GM12864 (cell line): ENCODE measurements at regions not wholly inside any gene's neighbourhood (a gene's known extent, or its start where the extent isn't known, plus 50 kb on each side); places are given as distances from the start of the nearest gene placed in this dataset.
"Not testable (repeated sequence)": the region's sequence is repeated elsewhere in the genome, so short reads cannot be mapped to it uniquely, and the experiment has no call there.

Experiments
- DNase-seq: peaks from one replicate; pipeline ENCODE4 v3.0.0-alpha.2; 2011; ENCODE audit warnings: low read depth
- H3K4me3 ChIP-seq: 2 replicates; pipeline ENCODE4 v1.5.1; 2011; ENCODE audit warnings: mild to moderate bottlenecking, low read depth, low read length, control low read depth
- TF ChIP-seq, protein P1 (sequence below): IDR thresholded peaks from 2 replicates; pipeline ENCODE4 v1.5.1; 2011; ENCODE audit warnings: low read depth, mild to moderate bottlenecking, moderate library complexity, low read length, control low read depth, inconsistent platforms; ENCODE audit errors: missing control alignments

DNA sequence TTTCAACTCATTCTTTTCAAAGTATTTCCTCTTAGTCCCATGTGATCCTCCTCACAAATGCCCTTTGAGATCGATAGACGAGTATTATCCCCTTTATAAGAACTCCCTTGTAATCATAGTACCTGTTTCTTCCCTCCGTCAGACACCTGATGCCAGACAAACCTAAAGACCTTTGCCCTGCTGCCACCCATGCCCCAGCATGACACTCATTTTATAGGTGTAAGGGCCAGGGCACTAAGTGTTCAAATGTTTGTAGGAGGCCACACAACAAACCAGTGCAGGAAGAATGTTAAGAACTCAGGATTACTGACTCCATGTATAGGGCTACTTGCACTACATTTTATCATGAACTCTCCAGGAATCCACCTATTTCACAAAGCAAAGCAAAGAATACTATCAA is 115.6 kb upstream of the DIAPH2 start:
- DNase-seq = no peak
- TF ChIP-seq, protein P1, sequence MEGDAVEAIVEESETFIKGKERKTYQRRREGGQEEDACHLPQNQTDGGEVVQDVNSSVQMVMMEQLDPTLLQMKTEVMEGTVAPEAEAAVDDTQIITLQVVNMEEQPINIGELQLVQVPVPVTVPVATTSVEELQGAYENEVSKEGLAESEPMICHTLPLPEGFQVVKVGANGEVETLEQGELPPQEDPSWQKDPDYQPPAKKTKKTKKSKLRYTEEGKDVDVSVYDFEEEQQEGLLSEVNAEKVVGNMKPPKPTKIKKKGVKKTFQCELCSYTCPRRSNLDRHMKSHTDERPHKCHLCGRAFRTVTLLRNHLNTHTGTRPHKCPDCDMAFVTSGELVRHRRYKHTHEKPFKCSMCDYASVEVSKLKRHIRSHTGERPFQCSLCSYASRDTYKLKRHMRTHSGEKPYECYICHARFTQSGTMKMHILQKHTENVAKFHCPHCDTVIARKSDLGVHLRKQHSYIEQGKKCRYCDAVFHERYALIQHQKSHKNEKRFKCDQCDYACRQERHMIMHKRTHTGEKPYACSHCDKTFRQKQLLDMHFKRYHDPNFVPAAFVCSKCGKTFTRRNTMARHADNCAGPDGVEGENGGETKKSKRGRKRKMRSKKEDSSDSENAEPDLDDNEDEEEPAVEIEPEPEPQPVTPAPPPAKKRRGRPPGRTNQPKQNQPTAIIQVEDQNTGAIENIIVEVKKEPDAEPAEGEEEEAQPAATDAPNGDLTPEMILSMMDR = no peak
- no peak overlapping the region for H3K4me3 ChIP-seq

- no peak for DNase-seq
- TF ChIP-seq, protein P1 = no peak
- no peak overlapping the region for H3K4me3 ChIP-seq
Measured at GRCh38 chrX:96575011-96575410, 109.6 kb upstream of the DIAPH2 start.

DNA sequence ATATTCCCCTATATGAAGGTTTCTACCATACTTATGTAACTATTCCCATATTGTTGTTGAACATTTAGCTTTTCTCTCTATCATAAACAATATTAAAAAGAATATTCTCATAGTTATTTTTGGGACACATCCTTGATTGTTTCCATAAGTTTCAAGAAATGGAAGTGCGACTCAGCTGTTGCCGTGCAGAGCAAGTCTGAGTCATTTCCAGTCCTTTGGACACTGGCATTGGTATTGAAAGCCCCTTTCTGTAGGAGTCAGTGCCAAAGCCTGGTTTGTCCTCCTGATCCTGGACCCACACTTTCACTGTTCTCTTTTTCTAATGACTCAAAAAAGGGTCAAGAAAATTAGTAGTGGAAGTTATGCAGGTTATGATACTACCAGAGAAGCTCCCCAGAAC is 108.3 kb upstream of the DIAPH2 start:
- no peak overlapping the region for H3K4me3 ChIP-seq
- no peak for DNase-seq
- TF ChIP-seq, protein P1 = no peak

- TF ChIP-seq, protein P1 = no peak
- no peak for DNase-seq
- no peak overlapping the region for H3K4me3 ChIP-seq
Measured at GRCh38 chrX:96578781-96579180, 105.9 kb upstream of the DIAPH2 start.

- H3K4me3 ChIP-seq = no peak overlapping the region
- TF ChIP-seq, protein P1 = no peak
- DNase-seq = no peak
Measured at GRCh38 chrX:96579252-96579651, 105.4 kb upstream of the DIAPH2 start.

GRCh38 chrX:96590403-96590802 is 94.2 kb upstream of the DIAPH2 start:
- TF ChIP-seq, protein P1 = no peak
- no peak for DNase-seq
- no peak overlapping the region for H3K4me3 ChIP-seq

GRCh38 chrX:96591421-96591820 is 93.2 kb upstream of the DIAPH2 start:
- no peak for DNase-seq
- TF ChIP-seq, protein P1 = no peak
- H3K4me3 ChIP-seq = no peak overlapping the region

- DNase-seq, H3K4me3 ChIP-seq: not testable (repeated sequence)
Measured at GRCh38 chrX:96597847-96598246, 86.8 kb upstream of the DIAPH2 start.
